Psoas muscle (tissue), 7 donors: ENCODE measurements at regions not wholly inside any gene's neighbourhood (a gene's known extent, or its start where the extent isn't known, plus 50 kb on each side); places are given as distances from the start of the nearest gene placed in this dataset.

Experiments
- ATAC-seq, 4 donors: fragments of 200-7000 bp; cut with Tn5 transposase; one replicate each; pipeline ENCODE4 v1.9.1; 2020; ENCODE audit warnings: moderate library complexity in 3 of 4, mild to moderate bottlenecking in 2 of 4
- DNase-seq, 2 donors: peaks; one replicate each; pipeline ENCODE4 v3.0.0-alpha.2; 2020
- H3K27ac ChIP-seq: fragments of 200-600 bp; one replicate; pipeline ENCODE4 v1.8.0; 2022
- H3K27me3 ChIP-seq, 3 donors: fragments of 200-600 bp in 1 of 3; one replicate each; pipeline versions ENCODE4 v1.6.1 to v1.8.0; 2013 to 2022; ENCODE audit warnings: low read length in 2 of 3, mild to moderate bottlenecking in 2 of 3, moderate library complexity in 1 of 3; ENCODE audit not compliant: insufficient read depth in 3 of 3
- H3K36me3 ChIP-seq, 2 donors: fragments of 200-600 bp in 1 of 2; one replicate each; pipeline versions ENCODE4 v1.6.1 to v1.8.0; 2013 to 2022; ENCODE audit warnings: low read depth in 1 of 2, mild to moderate bottlenecking in 1 of 2, moderate library complexity in 1 of 2; ENCODE audit not compliant: insufficient read depth in 1 of 2
- H3K4me1 ChIP-seq: fragments of 200-600 bp; one replicate; pipeline ENCODE4 v1.8.0; 2022
- H3K4me3 ChIP-seq: fragments of 200-600 bp; one replicate; pipeline ENCODE4 v1.8.0; 2022; ENCODE audit warnings: mild to moderate bottlenecking
- H3K9me3 ChIP-seq: fragments of 200-600 bp; one replicate; pipeline ENCODE4 v1.8.0; 2022
- CTCF ChIP-seq: fragments of 200-600 bp; IDR thresholded peaks from one replicate; pipeline ENCODE4 v1.8.0; 2022; ENCODE audit warnings: antibody characterized with exemption
- WGBS, 3 donors: extraction: QIAGEN DNeasy Blood & Tissue Kit; methylation state at CpG; one replicate each; pipeline versions ENCODE4 v1.1.6 to v1.1.7; 2013; 5-methylcytosine and 5-hydroxymethylcytosine counted together
- intact Hi-C, 2 donors: fragments of 100-400 bp; cut with DNase I; formaldehyde crosslinking; loops; one replicate each; pipeline versions ENCODE4 v1.11.0 to v1.14.2; 2022
- donor health status: healthy with polysubstance abuse.
- donor health status: DM: no; HTN: no; CAD: no; lungs with moderate emphysema.
- donor health status: Bipolar disorder and iron deficiency.
- donor health status: healthy.
- donor health status: DM: yes; HTN: yes; CAD: no.
- donor health status: DM: no; HTN: no; CAD: no.
- donor health status: DM: yes; HTN: yes; CAD: no.

GRCh38 chr3:135364676-135365075, 569.6 kb downstream of the EPHB1 start:
- no peak overlapping the region for H3K27ac ChIP-seq
- intact Hi-C loops, result no loop called here
- no peaks in the 10 kb centered on the region for H3K4me1 ChIP-seq
- no peak overlapping the region for H3K4me3 ChIP-seq
- no peak for TF ChIP-seq CTCF
- H3K36me3 ChIP-seq, result no peaks in the 10 kb centered on the region
- DNase-seq (no peak), ATAC-seq (no peak)
- H3K27me3 ChIP-seq, result no peaks in the 10 kb centered on the region
- no peaks in the 10 kb centered on the region for H3K9me3 ChIP-seq

GRCh38 chr3:135366816-135367215, 571.8 kb downstream of the EPHB1 start:
- Histone ChIP-seq H3K9me3 (no peaks in the 10 kb centered on the region), H3K4me1 (no peaks in the 10 kb centered on the region), H3K4me3 (no peak overlapping the region), H3K27ac (no peak overlapping the region), H3K27me3 (no peaks in the 10 kb centered on the region), H3K36me3 (no peaks in the 10 kb centered on the region)
- no peak for TF ChIP-seq CTCF
- intact Hi-C loops, result no loop called here
- ATAC-seq, result no peak
- DNase-seq, result no peak
- WGBS, 3 donors, result 90 to 91% (median 90%) methylated on average over 3 of the region's 3 CpGs

- Histone ChIP-seq H3K27ac (no peak overlapping the region), H3K27me3 (no peaks in the 10 kb centered on the region), H3K9me3 (no peaks in the 10 kb centered on the region), H3K36me3 (no peaks in the 10 kb centered on the region), H3K4me1 (no peaks in the 10 kb centered on the region), H3K4me3 (no peak overlapping the region)
- intact Hi-C loops, result no loop called here
- 43 to 52% (median 47%) methylated on average over 3 of the region's 3 CpGs for WGBS, 3 donors
- TF ChIP-seq CTCF, result no peak
- ATAC-seq (no peak), DNase-seq (no peak)
Measured at GRCh38 chr3:135368316-135368715, 573.3 kb downstream of the EPHB1 start.

- H3K9me3 ChIP-seq, result no peaks in the 10 kb centered on the region
- 84 to 88% (median 87%) methylated on average over 3 of the region's 3 CpGs for WGBS, 3 donors
- H3K27me3 ChIP-seq, result no peaks in the 10 kb centered on the region
- H3K4me3 ChIP-seq, result no peak overlapping the region
- no peaks in the 10 kb centered on the region for H3K36me3 ChIP-seq
- ATAC-seq (no peak), DNase-seq (no peak)
- intact Hi-C loops, result no loop called here
- no peak for TF ChIP-seq CTCF
- H3K27ac ChIP-seq, result no peak overlapping the region
- no peaks in the 10 kb centered on the region for H3K4me1 ChIP-seq
Measured at GRCh38 chr3:135368781-135369180, 573.7 kb downstream of the EPHB1 start.

GRCh38 chr3:135374571-135374970, 579.5 kb downstream of the EPHB1 start:
- 77 to 86% (median 79%) methylated on average over 3 of the region's 3 CpGs for WGBS, 3 donors
- H3K4me1 ChIP-seq, result no peaks in the 10 kb centered on the region
- H3K9me3 ChIP-seq, result no peaks in the 10 kb centered on the region
- no peak overlapping the region for H3K4me3 ChIP-seq
- no peaks in the 10 kb centered on the region for H3K36me3 ChIP-seq
- DNase-seq, result no peak
- TF ChIP-seq CTCF, result no peak
- H3K27ac ChIP-seq, result no peak overlapping the region
- H3K27me3 ChIP-seq, result no peaks in the 10 kb centered on the region
- intact Hi-C loops, result no loop called here
- ATAC-seq, result no peak
